GM19463 (cell line): ENCODE measurements at regions not wholly inside any gene's neighbourhood (a gene's known extent, or its start where the extent isn't known, plus 50 kb on each side); places are given as distances from the start of the nearest gene placed in this dataset.
A peak's percentile ranks its signal among the peaks of the same experiment; 100 is the strongest.

Experiments used
- ATAC-seq: cut with Tn5 transposase; IDR thresholded peaks from one replicate; pipeline ENCODE4 v1.9.1; 2021; ENCODE audit warnings: mild to moderate bottlenecking, moderate library complexity; ENCODE audit not compliant: unreplicated experiment

DNA sequence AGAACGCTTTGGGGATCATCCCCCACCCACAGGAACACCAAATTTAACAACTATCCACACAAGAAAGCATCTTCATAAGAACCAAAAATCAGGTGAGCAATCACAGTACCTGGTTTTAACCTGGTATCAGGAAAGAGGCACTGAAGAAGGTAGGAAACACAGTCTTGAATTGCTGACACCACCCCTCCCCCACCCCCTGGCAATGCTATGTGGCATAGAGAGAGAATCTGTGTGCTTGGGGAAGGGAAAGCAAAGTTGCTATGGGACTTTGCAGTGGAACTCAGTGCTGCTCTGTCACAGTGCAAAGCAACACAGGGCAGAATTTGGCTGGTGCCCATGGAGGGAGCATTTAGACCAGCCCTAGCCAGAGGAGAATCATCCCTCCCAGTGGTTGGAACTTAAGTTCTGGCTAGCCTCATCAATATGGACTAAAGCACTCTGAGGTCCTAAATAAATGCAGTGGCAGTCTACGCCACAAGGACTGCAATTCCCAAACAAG, 565.5 kb downstream of the EPM2A start:
- ATAC-seq, result no peak

DNA sequence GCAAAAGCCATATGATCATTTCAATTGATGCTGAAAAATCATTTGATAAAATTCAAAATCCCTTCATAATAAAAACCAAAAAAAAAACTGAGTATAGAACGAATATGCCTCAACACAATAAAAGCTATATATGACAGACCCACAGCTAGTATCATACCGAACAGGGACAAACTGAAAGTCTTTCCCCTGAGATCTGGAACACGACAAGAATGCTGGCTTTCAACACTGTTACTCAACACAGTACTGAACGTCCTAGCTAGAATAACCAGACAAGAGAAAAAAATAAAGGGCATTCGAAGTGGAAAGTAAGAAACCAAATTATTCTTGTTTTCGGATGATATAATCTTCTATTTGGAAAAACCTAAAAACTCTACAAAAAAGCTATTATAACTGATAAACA, 559.9 kb downstream of the EPM2A start:
- ATAC-seq, result no peak

DNA sequence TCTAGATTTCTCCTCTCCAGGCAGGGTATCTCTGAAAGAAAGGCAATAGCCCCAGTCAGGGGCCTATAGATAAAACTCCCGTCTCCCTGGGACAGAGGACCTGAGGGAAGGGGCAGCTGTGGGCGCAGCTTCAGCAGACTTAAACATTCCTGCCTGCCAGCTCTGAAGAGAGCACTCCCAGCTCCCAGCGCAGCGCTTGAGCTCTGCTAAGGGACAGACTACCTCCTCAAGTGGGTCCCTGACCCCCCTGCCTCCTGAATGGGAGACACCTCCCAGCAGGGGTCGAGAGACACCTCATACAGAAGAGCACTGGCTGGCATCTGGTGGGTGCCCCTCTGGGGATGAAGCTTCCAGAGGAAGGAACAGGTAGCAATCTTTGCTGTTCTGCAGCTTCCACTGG, 556.9 kb downstream of the EPM2A start:
- no peak for ATAC-seq

DNA sequence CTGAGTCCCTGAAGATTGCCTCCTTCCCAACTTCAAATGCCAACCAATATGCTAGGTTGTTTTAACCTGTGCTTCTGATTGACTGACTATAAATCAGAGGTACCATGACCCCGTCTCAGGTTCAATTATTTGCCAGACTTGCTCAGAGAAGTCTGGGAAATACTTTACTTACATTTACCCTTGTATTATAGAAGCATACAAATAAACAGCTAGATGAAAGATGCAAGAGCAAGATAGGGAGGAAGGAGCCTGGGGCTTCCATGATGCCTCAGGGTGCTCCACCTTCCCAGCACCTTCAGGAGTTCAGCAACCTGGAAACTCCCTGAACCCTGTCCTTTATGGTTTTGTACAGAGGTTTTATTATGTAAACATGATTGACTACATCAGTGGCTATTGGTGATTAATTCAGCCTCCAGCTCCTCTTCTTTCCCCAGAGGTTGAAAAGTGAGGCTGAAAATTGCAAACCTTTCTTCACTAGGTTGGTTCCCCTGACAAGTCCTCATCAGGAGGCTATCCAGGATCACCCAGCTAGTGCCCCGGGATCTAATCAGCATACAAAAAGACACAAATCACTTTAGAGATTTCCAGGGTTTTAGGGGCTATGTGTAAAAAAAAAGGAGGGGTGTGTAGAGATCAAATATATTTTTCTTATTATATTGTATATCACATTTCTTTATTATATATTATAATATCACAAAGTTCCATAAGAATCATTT, 547.7 kb downstream of the EPM2A start:
- ATAC-seq, result no peak

DNA sequence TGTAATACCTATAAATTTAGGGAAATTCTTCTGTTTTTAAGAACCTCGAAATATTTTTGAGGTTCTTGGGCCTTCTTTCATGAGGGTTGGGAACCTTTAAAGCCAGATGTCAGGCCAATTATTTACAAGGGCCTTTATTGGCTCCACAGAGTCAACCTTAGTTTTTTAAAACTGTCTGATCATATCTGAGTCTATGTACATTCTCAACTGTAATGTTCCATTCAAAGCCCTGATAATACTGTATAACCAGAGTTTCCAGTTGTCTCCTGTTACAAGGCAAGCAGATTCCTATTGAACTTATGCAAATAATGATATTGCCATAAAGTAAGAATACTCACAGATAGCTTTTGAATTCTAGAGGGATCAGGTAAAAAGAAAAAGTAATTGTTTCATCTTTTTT, 545.5 kb downstream of the EPM2A start:
- ATAC-seq, result no peak

DNA sequence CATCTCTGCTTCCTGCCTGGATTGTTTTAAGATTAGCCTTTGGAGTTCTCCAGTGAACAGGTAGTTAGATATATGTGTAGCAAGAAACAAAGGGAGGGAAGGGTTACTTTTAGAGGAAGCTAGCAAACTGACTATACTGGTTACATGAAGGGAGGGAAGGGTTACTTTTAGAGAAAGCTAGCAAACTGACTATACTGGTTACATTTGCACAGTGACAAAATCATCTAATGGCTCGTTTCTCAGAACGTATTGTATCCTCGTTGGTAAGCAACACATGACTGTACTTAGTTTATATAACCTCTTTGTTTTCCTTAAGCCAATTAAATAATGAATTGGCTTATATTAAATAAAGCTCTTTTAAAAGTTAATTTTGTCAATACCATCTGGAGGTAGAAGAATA, 540.9 kb downstream of the EPM2A start:
- no peak for ATAC-seq

DNA sequence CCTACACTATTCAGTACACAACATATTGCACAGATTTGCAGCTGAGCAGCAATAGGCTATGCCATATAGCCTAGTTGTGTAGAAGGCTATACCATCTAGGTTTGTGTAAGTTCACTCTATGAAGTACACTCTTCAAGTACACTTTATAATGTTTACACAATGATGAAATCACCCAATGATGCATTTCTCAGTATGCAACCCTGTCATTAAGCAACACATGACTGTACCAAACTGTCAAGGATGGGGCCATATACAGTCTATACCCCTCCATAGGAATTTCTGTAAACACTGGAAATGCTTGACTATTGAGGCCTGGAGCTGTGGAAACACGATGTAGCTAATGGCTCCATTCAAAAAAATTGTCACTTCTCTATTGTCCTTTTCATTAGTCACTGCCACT, 535.4 kb downstream of the EPM2A start:
- no peak for ATAC-seq

DNA sequence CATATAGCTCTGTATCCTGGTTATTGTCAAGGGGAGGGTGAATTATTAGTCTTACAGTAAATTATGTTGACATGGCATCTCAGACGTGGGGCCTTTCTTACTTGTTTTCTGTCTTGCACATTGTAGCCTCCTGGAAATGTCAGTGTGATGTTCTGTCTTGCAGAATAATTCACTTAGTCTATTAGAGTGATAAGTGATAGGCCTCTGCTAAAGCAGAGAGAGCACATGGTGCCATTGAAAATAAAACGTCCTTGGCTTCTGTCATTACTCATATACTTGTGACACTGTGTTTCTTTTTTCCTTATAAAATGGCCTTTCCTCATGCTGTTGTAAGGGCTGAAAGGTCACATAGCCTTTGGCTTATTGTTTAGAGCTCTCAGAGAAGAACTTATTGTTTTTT, 531.0 kb downstream of the EPM2A start:
- ATAC-seq, result no peak

DNA sequence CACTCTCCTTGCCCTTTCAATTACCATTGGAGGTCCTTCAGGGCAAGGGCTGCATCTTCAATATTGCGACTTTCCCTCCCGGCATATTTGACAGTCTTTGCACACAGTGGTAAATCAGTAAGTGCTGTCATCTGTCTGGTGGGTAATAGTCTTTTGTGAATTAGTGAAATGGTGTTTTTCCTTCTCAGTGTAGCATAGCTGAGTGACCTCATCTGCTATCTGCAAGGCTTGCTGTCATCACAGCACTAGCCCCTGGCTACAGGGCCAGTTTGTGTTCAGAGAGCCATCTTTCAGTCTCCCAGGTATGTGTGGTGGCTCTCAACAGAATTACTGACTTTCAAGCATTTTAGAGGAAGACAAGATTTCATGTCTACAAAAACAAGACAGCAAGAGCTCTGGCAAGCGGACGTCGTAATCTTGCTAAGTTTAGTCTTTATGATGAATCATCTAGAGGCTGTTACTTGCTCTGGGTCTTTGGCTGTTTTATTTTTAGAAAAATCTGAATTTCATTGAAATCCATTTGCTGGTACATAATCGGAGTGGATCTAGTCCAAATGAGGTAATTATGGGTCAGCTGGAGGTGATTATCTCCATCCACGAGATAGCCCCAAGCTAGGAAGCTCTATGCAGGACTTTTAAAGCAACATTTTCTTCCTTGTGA, 528.9 kb downstream of the EPM2A start:
- no peak for ATAC-seq

DNA sequence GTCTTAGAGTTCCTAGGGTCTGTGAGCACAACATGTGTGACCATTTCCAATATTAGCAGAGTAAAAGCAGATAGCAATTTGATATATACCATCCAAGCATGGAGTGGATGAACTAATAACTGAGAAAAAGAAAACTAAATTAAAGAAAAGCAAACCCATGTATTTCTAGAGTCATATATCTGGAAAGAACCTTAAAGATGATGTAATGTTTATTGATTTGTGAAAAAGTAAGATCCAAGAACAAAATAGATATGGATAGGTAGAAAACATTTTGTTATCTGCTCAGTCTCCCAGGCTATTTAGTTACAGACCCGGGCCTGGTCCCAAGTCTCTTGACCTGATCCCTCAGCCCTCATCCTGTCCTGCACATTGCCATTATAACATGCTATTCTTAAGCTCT, 526.8 kb downstream of the EPM2A start:
- ATAC-seq, result no peak

DNA sequence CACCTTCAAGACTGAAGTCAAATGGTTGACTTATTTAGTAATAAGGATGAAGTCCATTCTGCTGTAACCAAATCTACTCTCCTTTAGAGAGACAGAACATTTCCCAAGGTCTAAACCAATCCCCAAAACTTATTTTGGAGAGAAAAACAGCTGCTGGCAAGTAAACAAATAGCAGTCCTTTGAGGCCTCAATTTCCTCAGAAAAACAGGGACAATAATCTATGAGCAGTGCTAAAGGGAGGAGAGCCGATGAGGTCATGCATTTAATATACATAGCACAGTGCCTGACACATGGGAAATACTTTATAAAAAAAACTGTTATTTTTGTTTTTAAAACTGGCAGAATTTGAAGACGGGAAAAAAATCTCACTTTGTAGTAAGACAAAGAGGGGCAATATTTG, 526.0 kb downstream of the EPM2A start:
- ATAC-seq, result no peak

DNA sequence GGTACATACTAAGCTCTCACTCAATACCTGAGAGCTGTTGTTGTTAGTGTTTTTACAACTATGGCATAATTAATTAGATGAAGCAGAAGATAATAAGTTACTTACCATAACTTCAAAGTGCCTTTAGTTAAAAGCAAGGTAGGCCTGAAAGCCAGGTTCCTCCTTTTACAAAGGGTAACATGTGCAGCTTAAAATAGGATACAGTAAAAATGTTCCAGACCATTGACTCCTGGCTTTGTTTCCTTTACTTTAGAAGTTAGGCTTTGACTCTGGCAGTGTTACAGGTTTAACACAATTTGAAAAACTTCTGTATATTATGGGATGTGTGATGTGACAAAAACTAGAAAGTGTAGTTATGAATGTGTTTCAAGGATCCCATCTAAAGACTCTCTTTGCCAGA, 522.5 kb downstream of the EPM2A start:
- ATAC-seq, result peak; percentile 12

DNA sequence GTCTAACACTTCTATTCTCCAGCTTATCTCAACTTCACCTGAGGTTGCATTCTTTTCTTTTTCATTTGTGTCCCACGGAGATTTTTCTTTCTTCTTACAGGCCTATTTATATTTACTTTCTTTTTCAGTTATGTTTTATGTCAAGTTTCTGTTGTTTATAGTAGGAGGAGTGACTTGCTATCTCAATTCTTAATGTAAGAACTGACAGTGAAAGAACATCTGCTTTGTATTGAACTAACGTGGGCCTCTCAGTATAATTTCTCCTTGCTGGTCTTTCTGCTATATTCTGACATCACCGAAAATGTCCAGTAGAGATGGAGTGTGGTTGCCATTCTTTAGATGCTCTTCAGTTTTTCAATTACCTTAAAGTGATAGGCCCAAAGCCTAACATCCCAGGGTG, 521.7 kb downstream of the EPM2A start:
- ATAC-seq, result peak; percentile 73

DNA sequence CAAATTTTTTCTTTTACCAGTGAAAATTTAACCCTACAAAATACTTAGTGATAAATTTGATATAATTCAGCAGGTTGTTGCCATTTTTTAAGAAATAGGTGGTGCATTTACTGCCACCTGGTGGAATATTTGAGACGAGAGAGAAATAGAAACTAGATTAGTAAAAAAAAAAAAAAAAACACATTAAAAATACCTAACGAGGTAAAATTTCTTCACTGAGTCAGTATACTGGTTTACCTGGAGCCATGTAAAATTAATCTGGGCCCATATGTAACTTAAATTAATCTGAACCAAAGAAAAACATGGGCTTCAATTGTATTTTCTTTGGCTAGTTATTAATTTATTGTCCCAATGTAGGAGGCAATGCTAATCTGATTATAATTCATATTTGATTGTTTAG, 520.8 kb downstream of the EPM2A start:
- ATAC-seq, result no peak

DNA sequence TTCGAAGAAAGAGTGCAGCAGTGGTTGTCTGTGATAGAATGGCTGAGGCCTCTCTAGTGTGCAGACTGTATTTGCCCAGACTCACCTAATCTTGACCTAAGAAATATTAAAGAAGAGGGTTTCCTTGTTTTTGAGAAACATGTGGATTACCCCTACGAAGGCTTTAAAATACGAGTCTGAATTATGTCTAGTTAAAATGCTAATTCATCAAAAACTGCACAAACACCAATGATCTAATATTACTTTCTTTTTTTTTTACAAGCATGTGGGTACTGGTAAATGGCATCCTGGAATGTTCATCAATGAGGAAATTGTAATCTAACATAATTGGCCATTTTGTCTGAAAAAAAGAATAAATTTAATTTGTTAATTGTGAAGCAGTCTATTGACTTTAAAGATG, 510.9 kb downstream of the EPM2A start:
- no peak for ATAC-seq

DNA sequence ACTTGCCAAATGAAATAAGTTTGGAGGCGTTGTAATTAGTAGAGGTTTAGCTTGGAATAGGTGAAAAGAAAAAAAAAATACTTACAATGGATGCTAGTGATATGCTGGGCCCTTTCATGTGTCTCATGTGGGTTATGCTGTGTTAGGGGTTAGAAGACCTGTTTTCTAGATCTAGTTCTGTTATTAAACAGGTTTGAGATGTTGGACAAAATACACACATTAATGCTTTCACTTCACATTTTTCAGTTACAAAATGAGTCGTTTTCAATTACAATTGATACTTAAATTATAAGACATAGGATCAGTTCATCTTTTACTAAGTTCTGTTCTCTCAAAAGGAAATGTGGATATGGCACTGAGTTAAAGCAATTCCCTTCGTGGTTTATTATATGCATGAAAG, 509.8 kb downstream of the EPM2A start:
- no peak for ATAC-seq

DNA sequence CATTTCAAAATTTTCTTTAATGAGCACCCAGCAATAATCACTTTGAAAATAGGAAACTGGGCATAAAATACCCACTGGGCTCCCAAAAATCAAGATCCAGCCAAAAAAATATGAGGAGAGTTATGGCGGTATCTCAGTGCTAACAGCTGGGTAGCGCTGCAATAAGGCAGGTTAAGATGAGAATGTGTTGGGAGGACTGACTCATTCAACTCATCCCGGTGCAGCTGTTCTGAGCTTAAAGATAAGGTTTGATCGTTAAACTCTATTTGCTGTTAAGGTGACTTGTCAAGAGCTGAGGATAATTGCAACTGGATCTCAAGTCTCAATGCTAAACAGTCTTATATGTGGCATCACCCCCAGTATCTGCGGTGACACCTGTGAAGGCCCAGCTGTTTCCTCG, 507.7 kb downstream of the EPM2A start:
- no peak for ATAC-seq

DNA sequence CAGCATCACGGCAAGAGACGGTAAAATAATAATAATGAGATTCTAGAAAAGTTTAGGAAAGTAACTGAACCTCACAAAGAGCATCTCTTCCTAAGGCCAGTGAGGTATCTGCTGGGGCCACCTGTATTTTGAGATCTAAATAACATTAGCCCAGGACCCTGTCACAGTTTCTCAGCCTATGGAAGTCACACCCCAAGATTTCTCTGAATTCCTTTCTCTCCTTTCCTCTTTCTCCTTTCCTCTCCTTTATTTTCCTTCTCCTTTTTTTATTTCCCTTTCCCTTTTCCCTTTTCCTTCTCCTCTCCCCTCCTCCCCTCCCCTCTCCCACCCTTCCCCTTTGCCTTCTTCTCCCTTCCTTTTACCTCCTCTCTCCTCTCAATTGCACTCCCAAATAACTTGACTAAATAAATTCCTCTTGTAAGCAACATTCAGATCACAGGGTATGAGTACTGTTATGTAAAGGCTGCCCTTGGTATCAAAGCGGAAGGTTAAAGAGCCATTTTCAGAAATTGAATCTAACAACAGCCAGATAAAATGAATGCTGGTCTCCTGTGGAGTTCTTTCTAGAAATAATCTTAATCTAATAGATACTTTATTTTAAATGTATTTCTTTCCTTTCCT, 506.2 kb downstream of the EPM2A start:
- ATAC-seq, result no peak

DNA sequence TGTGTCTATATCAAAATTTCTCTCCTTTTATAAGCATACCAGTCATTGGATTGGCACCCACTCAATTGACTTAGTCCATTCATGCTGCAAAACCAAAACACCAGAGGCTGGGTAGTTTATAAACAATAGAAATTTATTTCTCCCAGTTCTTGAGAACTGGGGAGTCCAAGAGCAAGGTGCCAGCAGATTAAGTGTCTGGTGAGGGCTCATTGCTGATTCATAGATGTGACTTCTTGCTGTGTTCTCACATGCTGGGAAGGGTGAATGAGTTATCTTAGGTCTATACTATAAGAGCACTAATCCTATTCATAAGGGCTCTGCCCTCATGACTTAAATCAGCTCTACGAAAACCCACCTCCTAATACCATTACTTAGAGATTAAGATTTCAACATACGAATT, 501.4 kb downstream of the EPM2A start:
- no peak for ATAC-seq

DNA sequence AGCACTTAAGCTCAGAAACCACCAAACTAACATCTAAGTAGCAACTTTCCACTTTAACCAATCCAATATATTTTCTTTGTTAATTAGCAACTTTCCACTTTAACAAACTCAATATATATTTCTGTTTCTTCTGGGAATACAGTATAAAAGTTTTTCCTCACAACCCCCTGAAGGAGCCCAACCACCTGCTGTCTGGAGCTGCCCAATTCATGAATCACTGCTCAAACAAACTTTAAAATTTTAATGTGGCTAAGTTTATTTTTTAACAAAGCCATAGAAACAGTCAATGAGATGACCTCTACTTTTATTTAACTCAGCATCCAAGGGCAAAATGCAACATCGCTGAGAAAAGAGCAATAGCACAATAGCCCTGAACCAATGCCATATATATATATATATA, 500.1 kb downstream of the EPM2A start:
- ATAC-seq, result no peak

DNA sequence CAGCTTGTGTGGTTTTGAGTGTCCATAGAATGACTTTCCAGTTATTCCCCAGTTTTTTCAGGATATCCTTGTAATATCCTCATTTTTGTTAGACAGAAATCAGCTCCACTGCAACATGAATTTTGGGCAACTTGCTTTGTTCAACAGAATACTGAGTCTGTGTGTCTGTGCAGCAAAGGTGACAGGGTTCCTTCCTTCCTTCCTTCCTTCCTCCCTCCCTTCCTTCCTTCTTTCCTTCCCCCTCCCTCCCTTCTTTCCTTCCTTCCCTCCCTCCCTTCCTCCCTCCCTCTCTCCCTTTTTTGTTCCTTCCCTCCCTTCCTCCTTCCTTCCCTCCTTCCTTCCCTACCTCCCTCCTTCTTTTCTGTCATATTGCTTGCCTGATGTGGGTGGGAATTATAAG, 496.5 kb downstream of the EPM2A start:
- ATAC-seq, result no peak

DNA sequence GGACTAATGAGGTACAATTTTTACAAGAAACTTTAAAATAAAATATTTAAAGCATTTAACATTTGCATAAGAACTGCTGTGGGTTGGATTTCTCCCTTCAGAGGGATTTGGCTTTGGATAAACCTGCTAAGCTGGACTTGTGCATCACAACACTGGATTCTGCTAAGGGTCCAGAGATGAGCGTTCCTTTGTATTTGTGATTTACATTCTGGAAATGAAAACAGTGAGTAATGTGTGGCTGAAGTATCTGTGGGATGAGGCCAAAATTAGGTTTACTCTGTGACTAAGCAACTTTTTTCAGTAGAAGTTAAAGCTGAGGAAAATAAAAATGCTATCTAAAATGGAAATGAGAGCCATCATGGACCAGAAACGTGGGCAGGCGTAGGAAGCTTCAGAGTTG, 494.3 kb downstream of the EPM2A start:
- ATAC-seq, result no peak
